ENCODE measurements at regions not wholly inside any gene's neighbourhood (a gene's known extent, or its start where the extent isn't known, plus 50 kb on each side); places are given as distances from the start of the nearest gene placed in this dataset.

GRCh38 chr9:73613092-73613701 lies 461.5 kb downstream of the ANXA1 start:
- no peak for TF ChIP-seq CTCF (IDR thresholded peaks at IDR 0.05)
- no peak for TF ChIP-seq POLR2A (IDR thresholded peaks at IDR 0.05)
